Keratinocyte (primary cell): ENCODE measurements at regions not wholly inside any gene's neighbourhood (a gene's known extent, or its start where the extent isn't known, plus 50 kb on each side); places are given as distances from the start of the nearest gene placed in this dataset.

Experiments used
- DNase-seq: peaks from one replicate; pipeline ENCODE4 v3.0.0-alpha.2; 2011; ENCODE audit warnings: low read depth, missing footprints, low spot score
- FAIRE-seq: peaks from 2 replicates; lab custom pipeline; 2011; peaks lifted over from hg19 to GRCh38; lab: Jason Lieb, UNC
- H2AFZ ChIP-seq: 2 replicates; pipeline ENCODE4 v1.6.0; 2012; ENCODE audit warnings: low read length, control low read depth, inconsistent platforms; ENCODE audit not compliant: control insufficient read depth
- H3K27ac ChIP-seq: 2 replicates; pipeline ENCODE4 v1.5.1; 2011; ENCODE audit warnings: low read length; ENCODE audit not compliant: control insufficient read depth, insufficient read depth
- H3K27me3 ChIP-seq: 3 replicates; pipeline ENCODE4 v1.6.0; 2011; ENCODE audit warnings: low read length; ENCODE audit not compliant: control insufficient read depth, insufficient read depth; ENCODE audit errors: extremely low read depth
- H3K36me3 ChIP-seq, 2 experiments: 2 replicates in 1 of 2; 3 replicates in 1 of 2; pipeline ENCODE4 v1.5.1; 2011; ENCODE audit warnings: low read length in 2 of 2, mild to moderate bottlenecking in 1 of 2; ENCODE audit not compliant: control insufficient read depth in 2 of 2, insufficient read depth in 2 of 2; ENCODE audit errors: extremely low read depth in 1 of 2
- H3K4me1 ChIP-seq: 3 replicates; pipeline ENCODE4 v1.5.1; 2011; ENCODE audit warnings: low read length; ENCODE audit not compliant: control insufficient read depth, insufficient read depth; ENCODE audit errors: extremely low read depth
- H3K4me2 ChIP-seq: 3 replicates; pipeline ENCODE4 v1.6.0; 2011; ENCODE audit warnings: low read depth, low read length; ENCODE audit not compliant: control insufficient read depth, insufficient read depth; ENCODE audit errors: extremely low read depth
- H3K4me3 ChIP-seq, 3 experiments: fragments of 200-600 bp in 1 of 3; sonication (generic) in 1 of 3; 2 replicates in 2 of 3; 3 replicates in 1 of 3; pipeline ENCODE4 v1.5.1; 2011 to 2016; ENCODE audit warnings: low read length in 3 of 3, mild to moderate bottlenecking in 3 of 3, control low read depth in 2 of 3, inconsistent platforms in 1 of 3, low read depth in 1 of 3, mixed read lengths in 1 of 3, mixed run types in 1 of 3, moderate library complexity in 1 of 3; ENCODE audit not compliant: control insufficient read depth in 2 of 3, insufficient read depth in 2 of 3; ENCODE audit errors: extremely low read depth in 1 of 3
- H3K79me2 ChIP-seq: 2 replicates; pipeline ENCODE4 v1.6.0; 2012; ENCODE audit warnings: low read length; ENCODE audit not compliant: control insufficient read depth, insufficient read depth
- H3K9ac ChIP-seq: 3 replicates; pipeline ENCODE4 v1.6.0; 2011; ENCODE audit warnings: low read length; ENCODE audit not compliant: control insufficient read depth, insufficient read depth; ENCODE audit errors: extremely low read depth
- H3K9me1 ChIP-seq: 3 replicates; pipeline ENCODE4 v1.6.0; 2011; ENCODE audit warnings: low read length; ENCODE audit not compliant: control insufficient read depth, insufficient read depth; ENCODE audit errors: extremely low read depth
- H3K9me3 ChIP-seq: 2 replicates; pipeline ENCODE4 v1.5.1; 2012; ENCODE audit warnings: low read depth, low read length; ENCODE audit not compliant: control insufficient read depth
- H4K20me1 ChIP-seq: 3 replicates; pipeline ENCODE4 v1.6.0; 2011; ENCODE audit warnings: low read length; ENCODE audit not compliant: control insufficient read depth, insufficient read depth; ENCODE audit errors: extremely low read depth
- EZH2 ChIP-seq: IDR thresholded peaks from one replicate; pipeline ENCODE4 v1.6.1; 2012; ENCODE audit warnings: inconsistent platforms, mild to moderate bottlenecking, low read length, moderate library complexity
- dilution Hi-C: fragments of 300-500 bp; cut with MboI; formaldehyde crosslinking; loops from one replicate; pipeline ENCODE4 v1.7.0; 2020; ENCODE audit warnings: low sequenced_read_pairs; ENCODE audit not compliant: extremely low pct_ligation_motif_present
- TF ChIP-seq, protein P1 (sequence below), 3 experiments: IDR thresholded peaks in 1 of 3; conservative IDR thresholded peaks in 1 of 3; optimal IDR thresholded peaks in 1 of 3; 2 replicates in 2 of 3; 3 replicates in 1 of 3; pipeline versions ENCODE3 to v1.5.1; 2011; ENCODE audit warnings: low read length in 3 of 3, mild to moderate bottlenecking in 3 of 3, moderate library complexity in 2 of 3, control low read depth in 1 of 3, inconsistent platforms in 1 of 3; ENCODE audit not compliant: insufficient read depth in 2 of 3; ENCODE audit errors: extremely low read depth in 1 of 3

DNA sequence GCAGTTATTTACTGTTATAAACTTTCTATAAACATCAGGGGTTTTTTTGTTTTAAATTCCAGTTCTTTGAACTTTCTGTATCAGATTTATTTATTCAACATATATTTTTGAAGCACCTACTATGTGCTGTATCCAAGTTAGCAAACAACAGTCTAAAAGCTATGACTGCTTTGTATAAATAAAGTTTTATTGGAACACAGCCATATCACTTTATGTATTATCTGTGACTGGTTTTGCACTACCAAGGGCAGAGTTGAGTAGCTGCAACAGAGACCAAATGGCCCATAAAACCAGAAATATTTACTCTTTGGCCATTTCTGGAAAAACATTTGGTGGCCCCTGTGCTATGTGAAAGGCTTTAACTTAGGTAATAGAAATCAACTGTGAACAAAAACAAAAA, 110.2 kb upstream of the ERCC4 start:
- H3K27me3 ChIP-seq: no peaks in the 10 kb centered on the region
- no peak overlapping the region for H3K4me3 ChIP-seq
- no peak overlapping the region for H3K27ac ChIP-seq
- no peak overlapping the region for H3K4me2 ChIP-seq
- DNase-seq (no peak), FAIRE-seq (no peak)
- no peaks in the 10 kb centered on the region for H3K36me3 ChIP-seq
- TF ChIP-seq, protein P1, sequence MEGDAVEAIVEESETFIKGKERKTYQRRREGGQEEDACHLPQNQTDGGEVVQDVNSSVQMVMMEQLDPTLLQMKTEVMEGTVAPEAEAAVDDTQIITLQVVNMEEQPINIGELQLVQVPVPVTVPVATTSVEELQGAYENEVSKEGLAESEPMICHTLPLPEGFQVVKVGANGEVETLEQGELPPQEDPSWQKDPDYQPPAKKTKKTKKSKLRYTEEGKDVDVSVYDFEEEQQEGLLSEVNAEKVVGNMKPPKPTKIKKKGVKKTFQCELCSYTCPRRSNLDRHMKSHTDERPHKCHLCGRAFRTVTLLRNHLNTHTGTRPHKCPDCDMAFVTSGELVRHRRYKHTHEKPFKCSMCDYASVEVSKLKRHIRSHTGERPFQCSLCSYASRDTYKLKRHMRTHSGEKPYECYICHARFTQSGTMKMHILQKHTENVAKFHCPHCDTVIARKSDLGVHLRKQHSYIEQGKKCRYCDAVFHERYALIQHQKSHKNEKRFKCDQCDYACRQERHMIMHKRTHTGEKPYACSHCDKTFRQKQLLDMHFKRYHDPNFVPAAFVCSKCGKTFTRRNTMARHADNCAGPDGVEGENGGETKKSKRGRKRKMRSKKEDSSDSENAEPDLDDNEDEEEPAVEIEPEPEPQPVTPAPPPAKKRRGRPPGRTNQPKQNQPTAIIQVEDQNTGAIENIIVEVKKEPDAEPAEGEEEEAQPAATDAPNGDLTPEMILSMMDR (optimal IDR thresholded peaks at IDR 0.05 in 1 of 3, IDR thresholded peaks at IDR 0.05 in 1 of 3, conservative IDR thresholded peaks at IDR 0.05 in 1 of 3; ENCODE audit: extremely low read depth in 1 of 3, insufficient read depth in 2 of 3, low read length in 3 of 3): no peak
- no peak for TF ChIP-seq EZH2
- dilution Hi-C loops: no loop called here
- no peaks in the 10 kb centered on the region for H3K4me1 ChIP-seq
- H2AFZ ChIP-seq: no peak overlapping the region
- H3K79me2 ChIP-seq: no peaks in the 10 kb centered on the region
- H4K20me1 ChIP-seq: no peaks in the 10 kb centered on the region
- no peaks in the 10 kb centered on the region for H3K9me3 ChIP-seq
- H3K9ac ChIP-seq: no peak overlapping the region
- H3K9me1 ChIP-seq: no peaks in the 10 kb centered on the region

GRCh38 chr16:13811834-13812233, 108.1 kb upstream of the ERCC4 start:
- no peak overlapping the region for H3K27ac ChIP-seq
- TF ChIP-seq, protein P1 (optimal IDR thresholded peaks at IDR 0.05 in 1 of 3, IDR thresholded peaks at IDR 0.05 in 1 of 3, conservative IDR thresholded peaks at IDR 0.05 in 1 of 3; ENCODE audit: extremely low read depth in 1 of 3, insufficient read depth in 2 of 3, low read length in 3 of 3): no peak
- no peak for TF ChIP-seq EZH2
- H4K20me1 ChIP-seq: no peaks in the 10 kb centered on the region
- no peaks in the 10 kb centered on the region for H3K9me1 ChIP-seq
- DNase-seq (no peak), FAIRE-seq (no peak)
- H2AFZ ChIP-seq: no peak overlapping the region
- no peaks in the 10 kb centered on the region for H3K9me3 ChIP-seq
- no peaks in the 10 kb centered on the region for H3K79me2 ChIP-seq
- H3K4me1 ChIP-seq: no peaks in the 10 kb centered on the region
- no peak overlapping the region for H3K9ac ChIP-seq
- dilution Hi-C loops: no loop called here
- no peaks in the 10 kb centered on the region for H3K27me3 ChIP-seq
- no peak overlapping the region for H3K4me2 ChIP-seq
- no peak overlapping the region for H3K4me3 ChIP-seq
- no peaks in the 10 kb centered on the region for H3K36me3 ChIP-seq
